ENCODE measurements at regions not wholly inside any gene's neighbourhood (a gene's known extent, or its start where the extent isn't known, plus 50 kb on each side); places are given as distances from the start of the nearest gene placed in this dataset.

- no peak overlapping the region for H3K4me3 Mint-ChIP-seq
- Histone ChIP-seq H3K56ac (ENCODE audit: insufficient read length, low read depth, low read length) (no peak overlapping the region), H2BK12ac (ENCODE audit: insufficient read length, low read depth, low read length) (no peak overlapping the region), H2BK20ac (ENCODE audit: low read depth, low read length, poor library complexity, severe bottlenecking) (no peak overlapping the region), H2BK5ac (ENCODE audit: insufficient read length, low read length) (no peak overlapping the region), H3K14ac (ENCODE audit: insufficient read depth, low read length) (no peak overlapping the region), H3K23ac (ENCODE audit: insufficient read length, low read depth, low read length) (no peak overlapping the region), H2BK15ac (ENCODE audit: low read depth, low read length) (no peak overlapping the region), H2AK5ac (ENCODE audit: insufficient read length, low read length) (no peak overlapping the region), H3K9ac (ENCODE audit: extremely low read depth, insufficient read length, low read length) (no peak overlapping the region), H3T11ph (ENCODE audit: low read length) (no peak overlapping the region), H3K9me3 (ENCODE audit: control insufficient read depth, low read depth, low read length) (no peaks in the 10 kb centered on the region), H4K8ac (replicated peaks; ENCODE audit: insufficient read length, low read depth, low read length) (no peak overlapping the region), H4K91ac (ENCODE audit: insufficient read length, low read depth, low read length) (no peak overlapping the region), H3K18ac (ENCODE audit: insufficient read length, low read depth, low read length) (no peak overlapping the region), H2AFZ (ENCODE audit: low read length) (no peak overlapping the region), H3K79me2 (ENCODE audit: insufficient read depth, low read length) (no peaks in the 10 kb centered on the region), H2BK120ac (ENCODE audit: low read depth, low read length, poor library complexity, severe bottlenecking) (no peak overlapping the region), H3K23me2 (ENCODE audit: insufficient read length, low read depth, low read length, poor library complexity, severe bottlenecking) (no peaks in the 10 kb centered on the region), H3K27me3 (ENCODE audit: insufficient read depth, low read length) (no peaks in the 10 kb centered on the region), H3K4me1 (ENCODE audit: insufficient read depth, low read length) (no peaks in the 10 kb centered on the region; the same call in 1 of the 2 replicates), H4K5ac (ENCODE audit: insufficient read length, low read depth, low read length) (no peak overlapping the region), H3K4me2 (ENCODE audit: insufficient read depth, insufficient read length, low read length) (no peak overlapping the region), H3K27ac (ENCODE audit: insufficient read length, low read depth, low read length) (no peak overlapping the region), H3K4ac (ENCODE audit: low read depth, low read length) (no peak overlapping the region), H3K79me1 (ENCODE audit: insufficient read depth, low read depth, low read length, poor library complexity, severe bottlenecking) (no peaks in the 10 kb centered on the region), H4K20me1 (ENCODE audit: control insufficient read depth, insufficient read depth, insufficient read length) (no peaks in the 10 kb centered on the region)
- no peak for DNase-seq
- H3K27ac Mint-ChIP-seq, result peak overlapping the region in 1 of 3 experiments; percentile 16; a peak in 1 of 7 replicates
- no CpG with 5 or more reads among the region's 7 CpGs for WGBS (ENCODE audit: extremely low coverage, insufficient read length, low lambda C conversion rate)
- H3K27me3 Mint-ChIP-seq (ENCODE audit: low read depth), result peaks cover 4% of the 10 kb centered on the region
- peaks cover 12% of the 10 kb centered on the region in 2 experiments for H3K4me1 Mint-ChIP-seq
- H3K36me3 Mint-ChIP-seq (ENCODE audit: insufficient read depth in 1 of 3, low read depth in 3 of 3), result no peaks in the 10 kb centered on the region
- no peaks in the 10 kb centered on the region for H3K9me3 Mint-ChIP-seq
- TF ChIP-seq, protein P1, sequence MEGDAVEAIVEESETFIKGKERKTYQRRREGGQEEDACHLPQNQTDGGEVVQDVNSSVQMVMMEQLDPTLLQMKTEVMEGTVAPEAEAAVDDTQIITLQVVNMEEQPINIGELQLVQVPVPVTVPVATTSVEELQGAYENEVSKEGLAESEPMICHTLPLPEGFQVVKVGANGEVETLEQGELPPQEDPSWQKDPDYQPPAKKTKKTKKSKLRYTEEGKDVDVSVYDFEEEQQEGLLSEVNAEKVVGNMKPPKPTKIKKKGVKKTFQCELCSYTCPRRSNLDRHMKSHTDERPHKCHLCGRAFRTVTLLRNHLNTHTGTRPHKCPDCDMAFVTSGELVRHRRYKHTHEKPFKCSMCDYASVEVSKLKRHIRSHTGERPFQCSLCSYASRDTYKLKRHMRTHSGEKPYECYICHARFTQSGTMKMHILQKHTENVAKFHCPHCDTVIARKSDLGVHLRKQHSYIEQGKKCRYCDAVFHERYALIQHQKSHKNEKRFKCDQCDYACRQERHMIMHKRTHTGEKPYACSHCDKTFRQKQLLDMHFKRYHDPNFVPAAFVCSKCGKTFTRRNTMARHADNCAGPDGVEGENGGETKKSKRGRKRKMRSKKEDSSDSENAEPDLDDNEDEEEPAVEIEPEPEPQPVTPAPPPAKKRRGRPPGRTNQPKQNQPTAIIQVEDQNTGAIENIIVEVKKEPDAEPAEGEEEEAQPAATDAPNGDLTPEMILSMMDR (conservative IDR thresholded peaks at IDR 0.05), result no peak
These were observed 91.6 kb downstream of the TFAP2C start for GRCh38 chr20:56720620-56721213.
